ENCODE measurements at regions not wholly inside any gene's neighbourhood (a gene's known extent, or its start where the extent isn't known, plus 50 kb on each side); places are given as distances from the start of the nearest gene placed in this dataset.
A peak's percentile ranks its signal among the peaks of the same experiment; 100 is the strongest.

DNA sequence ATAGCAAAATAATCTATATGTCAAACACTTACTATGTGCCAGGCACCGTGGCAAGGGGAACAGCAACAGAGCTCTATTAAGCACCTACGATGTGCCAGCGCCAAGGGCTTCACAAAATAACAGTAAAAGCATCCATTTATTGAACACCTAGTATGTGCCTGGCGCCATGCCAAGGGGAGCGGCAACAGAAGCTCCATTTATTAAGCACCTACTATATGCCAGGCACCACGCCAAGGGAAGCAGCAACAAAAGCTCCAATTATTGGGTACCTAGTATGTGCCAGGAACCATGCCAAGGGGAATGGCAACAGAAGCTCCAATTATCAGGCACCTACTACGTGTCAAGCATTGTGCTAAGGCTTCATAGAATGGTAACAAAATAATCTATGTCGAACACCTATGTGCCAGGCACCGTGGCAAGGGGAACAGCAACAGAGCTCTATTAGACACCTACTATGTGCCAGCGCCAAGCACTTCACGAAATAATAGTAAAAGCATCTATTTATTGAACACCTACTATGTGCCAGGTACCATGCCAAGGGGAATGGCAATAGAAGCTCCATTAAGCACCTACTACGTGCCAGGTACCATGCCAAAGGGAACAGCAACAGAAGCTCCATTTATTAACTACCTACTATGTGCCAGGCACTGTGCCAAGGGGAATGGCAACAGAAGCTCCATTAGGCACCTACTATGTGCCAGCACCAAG lies 107.7 kb downstream of the PTPRS start:
- no peaks in the 10 kb centered on the region for H3K9me3 ChIP-seq (replicated peaks)
- no peaks in the 10 kb centered on the region for H3K4me1 ChIP-seq
- H3K36me3 ChIP-seq: no peaks in the 10 kb centered on the region
- no peaks in the 10 kb centered on the region for H3K27me3 ChIP-seq
- H3K4me3 ChIP-seq: no peak overlapping the region
- H3K27ac ChIP-seq: no peak overlapping the region
- DNase-seq: peak in 1 of 2 experiments; percentile 20

DNA sequence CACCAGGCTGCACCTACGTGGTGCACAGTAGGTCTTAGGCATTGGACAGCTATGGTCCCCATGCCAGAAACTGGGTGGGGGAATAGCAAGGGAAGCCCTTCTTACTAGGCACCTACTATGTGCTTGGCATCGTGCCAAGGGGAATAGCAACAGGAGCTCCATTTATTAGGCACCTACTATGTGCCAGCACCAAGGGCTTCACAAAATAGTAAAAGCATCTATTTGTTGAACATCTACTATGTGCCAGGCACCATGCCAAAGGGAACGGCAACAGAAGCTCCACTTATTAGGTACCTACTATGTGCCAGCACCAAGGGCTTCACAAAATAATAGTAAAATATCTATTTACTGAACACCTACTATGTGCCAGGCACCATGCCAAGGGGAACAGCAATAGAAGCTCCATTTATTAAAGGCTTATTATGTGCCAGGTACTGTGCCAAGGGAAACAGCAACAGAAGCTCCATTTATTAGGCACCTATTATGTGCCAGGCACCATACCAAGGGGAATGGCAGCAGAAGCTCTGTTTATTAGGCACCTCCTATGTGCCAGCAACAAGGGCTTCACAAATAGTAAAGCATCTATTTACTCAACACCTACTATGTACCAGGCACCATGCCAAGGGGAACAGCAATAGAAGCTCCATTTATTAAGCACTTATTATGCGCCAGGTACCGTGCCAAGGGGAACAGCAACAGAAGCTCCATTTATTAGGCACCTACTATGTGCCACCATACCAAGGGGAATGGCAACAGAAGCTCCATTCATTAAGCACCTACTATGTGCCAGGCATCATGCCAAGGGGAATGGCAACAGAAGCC lies 108.5 kb downstream of the PTPRS start:
- no peak overlapping the region for H3K27ac ChIP-seq
- no peaks in the 10 kb centered on the region for H3K4me1 ChIP-seq
- H3K4me3 ChIP-seq: no peak overlapping the region
- peak in 1 of 2 experiments; percentile 16 for DNase-seq
- no peaks in the 10 kb centered on the region for H3K36me3 ChIP-seq
- H3K27me3 ChIP-seq: no peaks in the 10 kb centered on the region
- no peaks in the 10 kb centered on the region for H3K9me3 ChIP-seq (replicated peaks)

DNA sequence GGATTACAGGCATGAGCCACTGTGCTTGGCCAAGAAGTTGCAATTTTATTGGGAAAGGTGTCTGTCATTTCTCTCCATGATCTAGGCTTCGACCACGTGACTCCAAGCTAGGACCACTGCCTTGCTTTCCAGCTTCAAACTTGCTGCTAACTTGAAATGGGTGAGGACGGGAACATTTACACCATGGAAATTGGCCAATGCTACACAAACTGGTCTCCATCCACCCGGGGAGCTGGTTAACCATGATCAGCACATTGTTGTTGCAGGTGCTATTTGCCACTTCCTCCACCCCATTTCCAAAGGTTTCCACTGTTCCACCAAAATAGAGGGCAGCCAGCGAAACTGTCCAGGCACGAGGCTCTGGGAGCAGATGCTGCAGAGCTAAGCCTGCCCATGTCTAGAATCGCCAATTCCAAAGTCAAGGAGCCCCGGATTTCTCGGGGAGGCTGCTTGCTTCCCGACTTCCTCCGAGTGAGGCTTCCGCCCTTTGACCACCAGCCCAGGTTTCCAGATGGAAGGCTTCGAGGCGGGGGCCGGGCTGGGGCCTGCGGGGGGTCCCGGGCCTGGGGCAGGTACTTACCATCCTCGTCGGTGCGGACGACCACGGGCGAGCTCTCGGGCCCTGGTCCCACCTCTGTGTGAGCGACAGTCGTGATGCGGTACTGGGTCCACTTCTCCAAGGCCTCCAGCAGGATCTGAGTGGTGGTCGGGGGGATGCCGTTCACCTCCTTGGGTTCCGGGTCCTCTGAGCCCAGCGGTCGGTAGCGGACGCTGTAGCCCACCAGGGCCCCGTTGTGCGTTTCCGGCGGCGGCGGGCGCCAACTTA lies 109.7 kb downstream of the PTPRS start:
- H3K4me3 ChIP-seq: no peak overlapping the region

DNA sequence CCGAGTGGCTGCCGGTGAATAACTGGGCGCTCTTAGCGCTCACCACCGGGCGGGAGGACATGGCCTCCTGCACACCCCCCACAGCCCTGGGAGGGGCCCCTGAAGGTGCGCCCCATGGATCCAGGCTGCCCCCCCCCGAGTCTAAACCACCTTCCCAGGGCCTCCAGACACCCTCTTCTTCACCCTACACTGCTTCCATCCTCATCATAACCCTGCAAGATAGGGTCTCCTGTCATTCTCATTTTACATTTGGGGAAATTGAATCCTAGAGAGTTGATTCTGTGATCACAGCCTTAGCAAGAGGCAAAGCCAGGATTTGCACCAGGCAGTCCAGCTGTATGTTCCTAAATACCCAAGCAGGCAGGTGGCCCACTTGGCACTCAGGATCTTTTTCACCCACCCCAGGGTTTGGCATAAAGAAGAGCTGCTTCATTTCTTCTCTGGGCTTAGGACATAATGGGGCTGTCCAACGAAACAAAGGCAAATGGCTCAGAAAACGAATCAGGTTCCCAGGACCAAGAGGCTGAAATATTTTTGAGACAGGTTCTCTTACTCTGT lies 110.8 kb downstream of the PTPRS start:
- H3K36me3 ChIP-seq: no peaks in the 10 kb centered on the region
- no peak for DNase-seq

More for the DNA sequence above, 109.7 kb downstream of the PTPRS start:
- no peaks in the 10 kb centered on the region for H3K9me3 ChIP-seq (replicated peaks)
- H3K36me3 ChIP-seq: no peaks in the 10 kb centered on the region
- H3K27me3 ChIP-seq: no peaks in the 10 kb centered on the region
- DNase-seq: no peak
- no peak overlapping the region for H3K27ac ChIP-seq
- H3K4me1 ChIP-seq: no peaks in the 10 kb centered on the region

DNA sequence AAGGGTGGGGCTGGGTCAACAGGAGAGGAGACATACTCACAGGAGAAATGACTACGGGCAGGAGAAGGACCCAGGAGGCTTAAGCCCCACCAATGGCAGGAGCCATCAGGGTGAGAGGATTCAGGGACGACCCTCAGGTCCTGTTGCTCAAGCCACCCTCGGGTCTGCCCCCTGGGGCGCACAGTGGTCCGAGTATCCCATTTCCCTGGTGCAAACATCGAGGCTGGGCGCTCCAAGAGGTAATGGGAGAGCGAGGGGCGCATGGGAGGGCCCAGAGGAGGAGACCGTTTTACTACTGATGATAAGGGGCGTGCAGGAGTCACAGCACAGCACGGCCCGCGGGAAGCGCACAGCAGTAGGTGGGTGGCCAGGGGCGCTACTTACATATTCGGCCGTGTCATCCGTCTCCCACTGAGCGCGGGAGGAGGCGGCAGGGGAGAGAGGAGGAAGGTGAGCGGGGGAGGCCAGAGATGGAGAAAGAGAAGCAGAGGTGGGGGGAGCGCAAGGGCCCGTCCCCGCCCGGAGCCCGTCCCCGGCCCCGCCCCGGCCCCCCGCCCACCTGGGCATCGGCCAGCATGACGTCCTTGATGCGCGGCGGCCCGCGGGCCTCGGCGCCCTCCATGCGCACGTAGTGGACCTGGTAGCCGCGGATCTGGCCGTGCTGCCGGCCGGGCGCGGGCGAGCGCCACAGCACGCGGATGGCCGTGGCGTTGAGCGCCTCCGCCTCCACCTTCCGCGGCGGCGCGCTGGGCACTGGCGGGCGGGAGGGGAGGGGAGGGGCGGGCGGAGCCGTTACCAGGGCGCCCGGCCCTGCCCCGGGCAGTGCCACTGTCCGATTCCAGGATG lies 111.5 kb downstream of the PTPRS start:
- no peaks in the 10 kb centered on the region for H3K9me3 ChIP-seq (replicated peaks)
- H3K4me3 ChIP-seq: no peak overlapping the region
- no peaks in the 10 kb centered on the region for H3K27me3 ChIP-seq
- no peak for DNase-seq
- H3K27ac ChIP-seq: no peak overlapping the region
- H3K4me1 ChIP-seq: no peaks in the 10 kb centered on the region
- H3K36me3 ChIP-seq: no peaks in the 10 kb centered on the region

More for the DNA sequence above, 110.8 kb downstream of the PTPRS start:
- H3K27ac ChIP-seq: no peak overlapping the region
- no peak overlapping the region for H3K4me3 ChIP-seq
- no peaks in the 10 kb centered on the region for H3K27me3 ChIP-seq
- no peaks in the 10 kb centered on the region for H3K4me1 ChIP-seq
- no peaks in the 10 kb centered on the region for H3K9me3 ChIP-seq (replicated peaks)

DNA sequence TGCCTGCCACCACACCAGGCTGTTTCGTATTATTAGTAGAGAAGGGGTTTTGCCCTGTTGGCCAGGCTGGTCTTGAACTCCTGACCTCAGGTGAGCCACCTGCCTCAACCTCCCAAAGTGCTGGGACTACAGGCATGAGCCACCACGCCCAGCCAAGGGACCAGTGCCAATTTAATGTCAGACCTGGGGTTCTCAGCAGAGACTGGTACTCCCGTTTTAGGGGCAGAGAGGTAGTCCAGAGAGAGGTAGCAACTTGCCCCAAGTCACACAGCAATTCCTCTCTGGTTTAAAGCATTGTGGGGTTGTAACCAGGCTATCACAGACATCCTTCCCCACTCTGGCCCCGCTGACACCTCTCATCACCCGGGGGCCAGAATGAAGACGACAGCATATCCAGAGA lies 112.1 kb downstream of the PTPRS start:
- Histone ChIP-seq H3K27ac (no peak overlapping the region), H3K9me3 (replicated peaks) (no peaks in the 10 kb centered on the region), H3K4me3 (no peak overlapping the region), H3K36me3 (no peaks in the 10 kb centered on the region), H3K4me1 (no peaks in the 10 kb centered on the region), H3K27me3 (no peaks in the 10 kb centered on the region)
- DNase-seq: no peak

DNA sequence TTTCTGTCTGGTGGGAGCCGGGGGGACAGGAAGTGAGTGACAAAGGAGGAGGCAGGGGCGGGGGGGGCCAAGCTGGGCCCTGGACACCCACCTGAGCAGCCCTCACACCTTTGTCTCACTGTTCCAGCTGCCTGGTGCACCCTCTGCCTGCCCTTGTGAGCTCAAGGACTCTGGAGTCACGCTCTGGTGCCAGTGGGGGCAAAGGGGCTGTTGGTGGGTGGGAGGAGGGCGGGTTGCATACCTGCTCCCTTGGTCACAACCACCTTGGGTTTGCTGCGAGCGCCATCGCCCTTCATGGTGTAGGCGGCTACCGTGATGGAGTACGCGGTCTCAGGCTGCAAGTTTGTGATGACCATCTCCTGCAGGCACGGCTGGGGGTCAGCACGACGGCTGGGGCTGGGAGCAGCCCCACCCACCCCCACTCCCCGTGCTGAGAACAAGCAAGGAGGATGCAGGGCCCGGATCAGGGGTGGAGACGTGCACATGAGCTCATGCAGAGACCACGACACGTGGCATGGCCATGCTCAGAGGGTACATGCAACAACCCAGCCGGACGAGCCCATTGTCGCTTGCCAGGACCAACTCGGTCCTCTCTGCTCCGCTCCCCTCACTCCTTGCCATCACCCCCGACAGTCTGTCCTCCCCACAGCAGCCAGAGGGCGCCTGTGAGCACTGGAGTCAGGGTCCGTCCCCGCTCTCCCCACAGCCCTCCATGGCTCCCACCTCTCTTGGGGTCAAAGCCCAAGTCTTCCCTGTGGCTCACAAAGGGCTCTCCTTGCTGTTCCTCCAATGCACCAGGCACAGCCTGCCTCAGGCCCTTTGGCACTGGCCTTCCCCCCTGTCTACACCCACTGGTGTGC lies 114.9 kb downstream of the PTPRS start:
- H3K27me3 ChIP-seq: no peaks in the 10 kb centered on the region
- no peaks in the 10 kb centered on the region for H3K36me3 ChIP-seq
- H3K4me3 ChIP-seq: no peak overlapping the region
- H3K4me1 ChIP-seq: no peaks in the 10 kb centered on the region
- no peaks in the 10 kb centered on the region for H3K9me3 ChIP-seq (replicated peaks)
- H3K27ac ChIP-seq: no peak overlapping the region
- peak; percentile 25 to 44 for DNase-seq

DNA sequence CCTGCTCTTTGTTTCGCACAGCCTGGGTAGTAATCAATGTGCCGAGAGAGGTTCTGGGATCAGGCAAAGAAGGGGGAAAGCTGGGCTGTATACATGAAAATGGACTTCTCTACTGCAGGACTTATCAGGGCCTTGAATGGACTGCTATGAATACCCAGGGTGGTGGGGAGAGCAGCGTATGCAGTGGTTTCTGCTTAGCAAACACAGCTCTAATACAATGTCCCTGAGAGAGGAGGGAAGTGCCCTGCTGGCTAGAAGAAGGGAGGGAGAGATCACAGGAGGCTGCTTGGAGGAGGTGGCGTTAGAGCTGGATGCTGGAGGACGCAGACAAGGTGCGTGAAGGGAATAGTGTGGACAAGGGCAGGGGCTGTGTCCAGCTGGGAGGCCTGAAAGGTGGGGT lies 116.1 kb downstream of the PTPRS start:
- no peaks in the 10 kb centered on the region for H3K9me3 ChIP-seq (replicated peaks)
- no peak overlapping the region for H3K4me3 ChIP-seq
- no peaks in the 10 kb centered on the region for H3K36me3 ChIP-seq
- no peak for DNase-seq
- no peak overlapping the region for H3K27ac ChIP-seq
- H3K27me3 ChIP-seq: no peaks in the 10 kb centered on the region
- H3K4me1 ChIP-seq: no peaks in the 10 kb centered on the region

DNA sequence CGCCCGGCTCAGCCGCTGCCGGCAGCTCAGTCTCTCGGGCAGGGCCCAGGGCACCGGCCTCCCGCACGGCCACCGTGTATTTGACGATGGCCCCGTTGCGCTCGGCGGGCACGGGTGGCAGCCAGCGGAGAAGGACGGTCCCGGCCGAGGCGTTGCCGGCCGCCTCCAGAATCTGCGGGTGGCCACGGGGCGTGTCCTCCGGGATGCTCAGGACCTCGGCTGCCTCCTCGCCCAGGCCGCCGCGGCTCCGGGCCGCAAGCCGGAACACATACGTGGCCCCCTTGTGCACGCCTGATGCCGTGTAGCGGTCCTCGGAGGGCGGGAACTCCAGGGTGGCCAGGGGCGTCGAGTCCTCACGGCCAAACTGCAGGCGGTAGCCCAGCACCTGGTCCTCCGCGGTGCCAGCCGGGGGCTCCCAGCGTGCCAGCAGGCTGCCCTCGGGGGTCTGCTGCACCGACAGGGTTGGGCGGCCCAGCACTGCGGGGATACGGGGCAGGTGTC lies 117.7 kb downstream of the PTPRS start:
- DNase-seq: no peak
- Histone ChIP-seq H3K4me3 (no peak overlapping the region), H3K27ac (no peak overlapping the region), H3K9me3 (replicated peaks) (no peaks in the 10 kb centered on the region), H3K36me3 (no peaks in the 10 kb centered on the region), H3K27me3 (no peaks in the 10 kb centered on the region), H3K4me1 (no peaks in the 10 kb centered on the region)

DNA sequence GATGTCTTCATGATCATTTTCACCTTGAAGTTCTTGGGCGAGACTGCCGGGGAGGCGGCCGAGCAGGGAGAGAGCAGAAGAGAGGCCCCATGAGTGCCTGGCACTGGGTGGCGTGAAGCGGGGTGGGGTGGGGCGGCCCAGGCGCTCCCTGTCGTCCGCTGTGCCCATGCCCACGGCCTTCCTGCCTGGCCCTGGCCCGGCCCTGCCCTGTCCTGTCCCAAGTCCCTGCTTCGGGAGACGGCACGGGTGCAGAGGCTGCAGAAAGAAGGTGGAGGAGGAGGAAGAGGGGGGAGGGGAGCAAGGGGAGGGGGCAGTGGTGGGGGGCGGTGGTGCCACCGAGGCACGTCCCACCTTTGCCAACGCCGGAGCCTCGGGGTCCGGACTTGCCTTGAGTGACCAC lies 118.4 kb downstream of the PTPRS start:
- DNase-seq: no peak
- H3K4me3 ChIP-seq: no peak overlapping the region
- H3K4me1 ChIP-seq: no peaks in the 10 kb centered on the region
- H3K27ac ChIP-seq: no peak overlapping the region
- H3K9me3 ChIP-seq (replicated peaks): no peaks in the 10 kb centered on the region
- no peaks in the 10 kb centered on the region for H3K27me3 ChIP-seq
- H3K36me3 ChIP-seq: no peaks in the 10 kb centered on the region

DNA sequence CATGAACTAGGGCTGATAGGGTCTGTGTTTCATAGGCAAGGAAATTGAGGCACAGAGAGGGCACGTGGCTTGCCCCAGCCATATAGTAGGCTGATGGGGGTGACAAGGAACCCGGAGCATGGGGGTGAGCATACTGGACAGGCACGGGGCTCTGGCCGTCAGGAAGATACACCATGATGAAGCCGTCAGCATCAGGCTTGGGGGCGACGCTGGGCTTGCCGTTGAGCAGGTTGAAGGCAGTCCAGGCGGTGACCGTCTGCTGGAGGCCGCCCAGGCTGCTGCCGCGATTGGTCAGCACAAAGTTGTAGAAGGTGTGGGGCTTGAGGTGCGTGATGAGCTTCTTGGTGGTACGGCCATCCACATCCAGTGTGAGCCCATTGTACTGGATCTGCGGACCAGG lies 119.7 kb downstream of the PTPRS start:
- Histone ChIP-seq H3K9me3 (replicated peaks) (no peaks in the 10 kb centered on the region), H3K27me3 (no peaks in the 10 kb centered on the region), H3K27ac (no peak overlapping the region), H3K36me3 (no peaks in the 10 kb centered on the region), H3K4me3 (no peak overlapping the region), H3K4me1 (no peaks in the 10 kb centered on the region)
- DNase-seq: no peak

DNA sequence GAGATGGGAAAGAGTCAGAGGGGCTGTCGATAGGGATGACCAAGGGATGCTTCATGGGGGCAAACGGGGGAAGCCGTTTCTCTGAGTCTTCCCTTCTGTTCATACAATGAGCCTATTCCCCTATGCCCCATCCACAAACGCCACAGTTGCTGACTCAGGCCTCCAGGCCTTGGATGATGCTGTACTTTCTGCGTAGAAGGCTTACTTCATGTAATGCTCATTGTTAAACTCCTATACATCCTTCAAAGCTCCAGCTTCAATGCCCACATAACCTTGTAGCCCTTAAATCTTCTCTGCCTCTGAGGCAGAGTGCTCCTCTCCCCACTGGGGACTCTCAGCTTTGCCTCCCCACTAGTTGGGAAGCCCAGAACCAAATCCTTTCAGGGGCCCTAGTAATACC lies 120.3 kb downstream of the PTPRS start:
- DNase-seq: no peak
- H3K9me3 ChIP-seq (replicated peaks): no peaks in the 10 kb centered on the region
- H3K4me3 ChIP-seq: no peak overlapping the region
- H3K36me3 ChIP-seq: no peaks in the 10 kb centered on the region
- H3K27me3 ChIP-seq: no peaks in the 10 kb centered on the region
- H3K4me1 ChIP-seq: no peaks in the 10 kb centered on the region
- no peak overlapping the region for H3K27ac ChIP-seq

DNA sequence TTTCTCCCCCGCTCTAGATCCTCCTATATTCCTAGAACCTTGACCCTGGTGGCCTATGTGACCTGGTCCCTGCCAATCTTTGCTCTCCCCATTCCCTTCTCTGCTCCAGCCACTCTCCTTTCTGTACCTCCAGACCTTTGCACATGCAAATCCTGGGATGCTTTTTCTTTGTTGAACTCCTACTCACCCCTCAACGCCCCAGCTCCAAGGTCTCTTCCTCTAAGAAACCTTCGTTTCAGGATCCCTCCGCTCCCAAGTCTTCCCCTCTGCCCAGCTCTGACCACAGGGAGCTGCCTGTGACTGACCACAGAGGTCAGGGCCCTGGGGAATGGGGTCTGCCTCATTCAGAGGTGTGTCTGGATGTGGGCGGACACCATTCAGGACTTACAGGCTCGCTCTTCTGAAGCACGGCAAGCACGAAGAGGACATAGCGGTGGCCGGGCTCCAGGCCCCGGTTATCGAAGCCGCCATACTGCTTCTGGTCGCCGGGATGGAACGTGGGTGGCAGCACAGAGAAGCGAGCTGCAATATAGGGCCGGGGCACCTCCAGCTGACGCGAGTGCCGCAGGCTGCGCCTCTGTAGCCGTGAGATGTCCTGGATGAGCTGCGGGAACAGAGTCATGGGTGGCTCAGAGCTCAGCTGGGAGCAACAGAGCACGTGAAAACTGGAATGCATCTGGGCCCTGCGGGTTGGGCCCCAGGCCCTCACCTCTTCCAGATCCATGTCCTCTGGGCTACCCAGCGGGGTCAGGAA lies 120.9 kb downstream of the PTPRS start:
- Histone ChIP-seq H3K27ac (no peak overlapping the region), H3K27me3 (no peaks in the 10 kb centered on the region), H3K36me3 (no peaks in the 10 kb centered on the region), H3K4me3 (no peak overlapping the region), H3K9me3 (replicated peaks) (no peaks in the 10 kb centered on the region), H3K4me1 (no peaks in the 10 kb centered on the region)
- no peak for DNase-seq
